OCI-LY3 (cell line): ENCODE measurements at regions not wholly inside any gene's neighbourhood (a gene's known extent, or its start where the extent isn't known, plus 50 kb on each side); places are given as distances from the start of the nearest gene placed in this dataset.

Experiments
- H2AFZ ChIP-seq: fragments of 200-600, 300-600 bp; shearing (Covaris generic); 2 replicates; pipeline ENCODE4 v1.6.0; 2014; ENCODE audit warnings: antibody characterized with exemption, low read depth, low read length
- H3K27ac ChIP-seq: fragments of 200-600, 300-600 bp; sonication (generic); 2 replicates; pipeline ENCODE4 v1.5.1; 2014; ENCODE audit warnings: mild to moderate bottlenecking, low read length, moderate library complexity, mixed read lengths
- H3K27me3 ChIP-seq: fragments of 200-600, 300-600 bp; sonication (generic); 2 replicates; pipeline ENCODE4 v1.6.1; 2014; ENCODE audit warnings: low read depth, low read length, mixed read lengths
- H3K36me3 ChIP-seq: fragments of 200-600, 300-600 bp; sonication (generic); replicated peaks from 2 replicates; pipeline ENCODE3; 2014; ENCODE audit warnings: low read depth, low read length, mixed read lengths
- H3K4me1 ChIP-seq: fragments of 300-600, 200-600 bp; sonication (generic); 2 replicates; pipeline ENCODE4 v1.6.1; 2014; ENCODE audit warnings: low read length, mixed read lengths
- H3K4me2 ChIP-seq: fragments of 200-600, 300-600 bp; sonication (generic); 2 replicates; pipeline ENCODE4 v1.6.1; 2014; ENCODE audit warnings: low read length, mixed read lengths
- H3K4me3 ChIP-seq: fragments of 300-600, 200-600 bp; sonication (generic); 2 replicates; pipeline ENCODE4 v1.5.1; 2014; ENCODE audit warnings: antibody characterized with exemption, mild to moderate bottlenecking, low read length, moderate library complexity
- H3K79me2 ChIP-seq: fragments of 300-600, 200-600 bp; shearing (Covaris generic); 2 replicates; pipeline ENCODE4 v1.6.1; 2014; ENCODE audit warnings: mild to moderate bottlenecking, low read length, mixed read lengths
- H3K9ac ChIP-seq: fragments of 300-600, 200-600 bp; shearing (Covaris generic); 2 replicates; pipeline ENCODE4 v1.6.0; 2014; ENCODE audit warnings: mild to moderate bottlenecking, low read length, moderate library complexity
- H3K9me3 ChIP-seq: fragments of 200-600, 300-600 bp; shearing (Covaris generic); 2 replicates; pipeline ENCODE4 v1.6.1; 2014; ENCODE audit warnings: low read length, mixed read lengths; ENCODE audit not compliant: insufficient read depth
- H4K20me1 ChIP-seq: fragments of 200-600, 300-600 bp; sonication (generic); 2 replicates; pipeline ENCODE4 v1.6.1; 2016; ENCODE audit warnings: low read length, mixed read lengths; ENCODE audit not compliant: insufficient read depth
- CTCF ChIP-seq: fragments of 200-600, 300-600 bp; sonication (generic); IDR thresholded peaks from 2 replicates; pipeline ENCODE4 v1.5.1; 2014; ENCODE audit warnings: antibody characterized with exemption, low read length, low read depth
- EZH2phosphoT487 ChIP-seq: fragments of 200-600 bp; shearing (Covaris generic); IDR thresholded peaks from 2 replicates; pipeline ENCODE4 v1.6.1; 2018; ENCODE audit warnings: antibody characterized with exemption, mixed run types, low read depth

GRCh38 chr15:46768287-46768686 lies 949.0 kb upstream of the SEMA6D start:
- Histone ChIP-seq H3K79me2 (no peaks in the 10 kb centered on the region), H2AFZ (no peak overlapping the region), H4K20me1 (no peaks in the 10 kb centered on the region), H3K4me3 (no peak overlapping the region), H3K4me1 (no peaks in the 10 kb centered on the region), H3K36me3 (no peaks in the 10 kb centered on the region), H3K4me2 (no peak overlapping the region), H3K27me3 (no peaks in the 10 kb centered on the region), H3K9me3 (no peaks in the 10 kb centered on the region), H3K9ac (no peak overlapping the region), H3K27ac (no peak overlapping the region)
- no peak for TF ChIP-seq EZH2phosphoT487
- TF ChIP-seq CTCF = no peak

DNA sequence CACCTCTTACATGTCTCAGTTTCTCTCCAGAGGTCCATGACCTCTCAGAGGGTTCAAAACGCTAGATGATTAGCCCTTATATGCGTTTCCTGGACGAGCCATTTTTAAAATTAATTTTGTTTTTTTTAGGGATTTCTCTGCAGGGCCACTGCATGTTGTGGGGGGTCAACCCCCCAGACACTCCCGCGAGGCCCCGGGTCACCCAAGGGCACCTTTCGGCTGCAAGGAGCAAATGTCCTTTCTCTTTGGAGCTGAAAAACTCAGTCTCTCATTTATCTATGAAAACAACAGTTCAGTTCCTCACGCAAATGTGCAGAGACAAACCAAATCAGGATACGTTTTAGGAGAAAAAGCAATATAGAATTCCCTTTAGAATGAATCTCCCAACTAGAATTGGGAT lies 944.3 kb upstream of the SEMA6D start:
- TF ChIP-seq CTCF (no peak), EZH2phosphoT487 (no peak)
- Histone ChIP-seq H3K9ac (no peak overlapping the region), H3K27me3 (no peaks in the 10 kb centered on the region), H3K79me2 (no peaks in the 10 kb centered on the region), H3K9me3 (no peaks in the 10 kb centered on the region), H3K27ac (no peak overlapping the region), H3K4me3 (no peak overlapping the region), H3K36me3 (no peaks in the 10 kb centered on the region), H2AFZ (no peak overlapping the region), H4K20me1 (no peaks in the 10 kb centered on the region), H3K4me1 (no peaks in the 10 kb centered on the region), H3K4me2 (no peak overlapping the region)

GRCh38 chr15:46778876-46779275 lies 938.4 kb upstream of the SEMA6D start:
- Histone ChIP-seq H3K4me3 (no peak overlapping the region), H3K9me3 (no peaks in the 10 kb centered on the region), H3K27ac (no peak overlapping the region), H2AFZ (no peak overlapping the region), H3K4me2 (no peak overlapping the region), H3K9ac (no peak overlapping the region), H4K20me1 (no peaks in the 10 kb centered on the region), H3K4me1 (no peaks in the 10 kb centered on the region), H3K27me3 (no peaks in the 10 kb centered on the region), H3K79me2 (no peaks in the 10 kb centered on the region), H3K36me3 (no peaks in the 10 kb centered on the region)
- TF ChIP-seq EZH2phosphoT487 (no peak), CTCF (no peak)

GRCh38 chr15:46786590-46787285 lies 930.6 kb upstream of the SEMA6D start:
- no peak overlapping the region for H3K9ac ChIP-seq
- H3K4me3 ChIP-seq = no peak overlapping the region
- no peaks in the 10 kb centered on the region for H3K27me3 ChIP-seq
- no peak overlapping the region for H3K27ac ChIP-seq
- TF ChIP-seq EZH2phosphoT487 (no peak), CTCF (no peak)
- no peak overlapping the region for H3K4me2 ChIP-seq
- H3K79me2 ChIP-seq = no peaks in the 10 kb centered on the region
- no peak overlapping the region for H2AFZ ChIP-seq
- H3K4me1 ChIP-seq = no peaks in the 10 kb centered on the region
- no peaks in the 10 kb centered on the region for H3K36me3 ChIP-seq
- H4K20me1 ChIP-seq = no peaks in the 10 kb centered on the region
- no peaks in the 10 kb centered on the region for H3K9me3 ChIP-seq
